ENCODE measurements at regions not wholly inside any gene's neighbourhood (a gene's known extent, or its start where the extent isn't known, plus 50 kb on each side); places are given as distances from the start of the nearest gene placed in this dataset.

DNA sequence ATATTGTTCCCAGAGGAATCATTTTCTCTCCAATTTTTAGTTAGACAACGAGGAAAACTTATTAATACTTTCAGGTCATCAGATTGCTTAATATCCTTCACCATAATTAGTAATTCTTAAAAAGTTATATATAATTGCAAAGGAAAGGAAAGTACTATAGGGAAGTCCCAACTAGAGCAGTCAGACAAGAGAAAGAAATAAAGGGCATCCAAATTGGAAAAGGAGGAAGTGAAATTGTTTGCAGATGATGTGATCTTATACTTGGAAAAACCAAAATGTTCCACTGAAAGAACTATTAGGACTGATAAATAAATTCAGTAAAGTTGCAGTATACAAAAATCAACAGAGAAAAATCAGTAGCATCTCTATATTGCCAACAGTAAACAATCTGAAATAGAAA is 223.5 kb upstream of the MEF2C start:
- H3K4me3 ChIP-seq (ENCODE audit: low read depth, low read length) = no peak overlapping the region
- TF ChIP-seq, protein P1, sequence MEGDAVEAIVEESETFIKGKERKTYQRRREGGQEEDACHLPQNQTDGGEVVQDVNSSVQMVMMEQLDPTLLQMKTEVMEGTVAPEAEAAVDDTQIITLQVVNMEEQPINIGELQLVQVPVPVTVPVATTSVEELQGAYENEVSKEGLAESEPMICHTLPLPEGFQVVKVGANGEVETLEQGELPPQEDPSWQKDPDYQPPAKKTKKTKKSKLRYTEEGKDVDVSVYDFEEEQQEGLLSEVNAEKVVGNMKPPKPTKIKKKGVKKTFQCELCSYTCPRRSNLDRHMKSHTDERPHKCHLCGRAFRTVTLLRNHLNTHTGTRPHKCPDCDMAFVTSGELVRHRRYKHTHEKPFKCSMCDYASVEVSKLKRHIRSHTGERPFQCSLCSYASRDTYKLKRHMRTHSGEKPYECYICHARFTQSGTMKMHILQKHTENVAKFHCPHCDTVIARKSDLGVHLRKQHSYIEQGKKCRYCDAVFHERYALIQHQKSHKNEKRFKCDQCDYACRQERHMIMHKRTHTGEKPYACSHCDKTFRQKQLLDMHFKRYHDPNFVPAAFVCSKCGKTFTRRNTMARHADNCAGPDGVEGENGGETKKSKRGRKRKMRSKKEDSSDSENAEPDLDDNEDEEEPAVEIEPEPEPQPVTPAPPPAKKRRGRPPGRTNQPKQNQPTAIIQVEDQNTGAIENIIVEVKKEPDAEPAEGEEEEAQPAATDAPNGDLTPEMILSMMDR (IDR thresholded peaks at IDR 0.05; ENCODE audit: low read depth, low read length) = no peak

DNA sequence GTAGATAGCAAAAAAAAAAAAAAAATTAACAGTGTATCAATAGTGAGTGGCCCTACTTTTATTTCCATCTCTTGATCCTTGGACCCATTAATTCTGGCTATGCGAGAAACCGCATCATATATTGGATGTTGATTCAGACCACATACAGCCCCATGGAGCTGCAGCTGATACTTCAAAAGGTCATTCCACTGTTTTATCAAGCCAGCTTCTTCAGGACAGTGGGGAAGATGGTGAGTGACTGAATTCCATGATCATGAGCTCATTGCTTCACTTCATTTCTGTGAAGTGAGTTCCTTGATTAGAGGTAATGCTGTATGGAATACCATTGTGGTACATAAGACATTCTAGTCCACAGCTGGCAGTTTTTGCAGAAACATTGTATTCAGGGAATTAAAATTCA is 222.9 kb upstream of the MEF2C start:
- TF ChIP-seq, protein P1 (IDR thresholded peaks at IDR 0.05; ENCODE audit: low read depth, low read length) = no peak
- H3K4me3 ChIP-seq (ENCODE audit: low read depth, low read length) = no peak overlapping the region

DNA sequence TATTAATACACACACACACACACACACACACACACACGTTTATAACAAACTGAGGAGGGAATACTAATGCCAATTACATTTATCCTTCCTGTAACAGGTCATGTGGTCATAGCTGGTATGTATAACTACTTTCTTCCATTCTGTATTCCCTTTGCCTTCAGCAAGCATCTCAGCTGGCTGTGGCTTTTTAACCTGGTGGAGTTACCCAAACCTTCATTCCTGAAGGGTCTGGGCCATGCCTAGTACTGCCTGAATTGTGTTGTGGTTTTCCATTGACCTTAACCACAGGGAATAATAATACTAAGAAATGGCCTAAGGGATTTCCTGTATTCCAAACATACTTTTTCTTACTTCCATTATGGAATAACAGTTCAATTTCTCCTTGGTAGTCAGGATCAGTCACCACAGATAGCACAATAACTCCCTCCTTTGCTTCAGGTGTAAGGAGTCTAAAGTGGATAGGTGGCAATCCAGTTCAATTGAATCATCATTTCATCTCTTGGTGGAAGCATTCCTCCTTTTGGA is 222.2 kb upstream of the MEF2C start:
- TF ChIP-seq, protein P1 (IDR thresholded peaks at IDR 0.05; ENCODE audit: low read depth, low read length) = no peak
- H3K4me3 ChIP-seq (ENCODE audit: low read depth, low read length) = no peak overlapping the region

DNA sequence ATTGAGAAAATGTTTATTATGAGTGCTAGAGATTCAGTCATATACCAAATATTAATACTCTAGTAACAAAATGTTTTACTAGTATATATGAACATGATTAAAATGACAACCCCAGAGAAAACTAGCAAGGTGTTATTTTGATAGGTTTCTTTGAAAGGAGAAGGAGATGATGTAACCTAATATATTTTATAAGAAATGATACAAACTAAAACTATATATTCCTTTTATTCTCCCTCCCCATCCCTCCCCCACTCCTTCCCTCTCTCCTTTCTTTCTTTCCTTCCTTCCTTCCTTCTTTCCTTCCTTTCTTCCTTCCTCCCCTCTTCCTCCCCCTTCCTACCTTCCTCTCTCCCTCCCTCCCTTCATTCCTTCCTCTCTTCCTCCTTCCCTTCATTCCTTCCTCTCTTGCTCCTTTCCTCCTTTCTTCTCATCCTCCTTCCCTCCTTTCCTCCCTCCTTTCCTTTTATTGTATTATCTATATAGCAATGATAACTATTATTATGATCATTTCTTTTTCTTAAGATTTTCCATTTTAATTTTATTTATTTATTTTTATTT is 215.3 kb upstream of the MEF2C start:
- TF ChIP-seq, protein P1 (IDR thresholded peaks at IDR 0.05; ENCODE audit: low read depth, low read length) = no peak
- H3K4me3 ChIP-seq (ENCODE audit: low read depth, low read length) = no peak overlapping the region

DNA sequence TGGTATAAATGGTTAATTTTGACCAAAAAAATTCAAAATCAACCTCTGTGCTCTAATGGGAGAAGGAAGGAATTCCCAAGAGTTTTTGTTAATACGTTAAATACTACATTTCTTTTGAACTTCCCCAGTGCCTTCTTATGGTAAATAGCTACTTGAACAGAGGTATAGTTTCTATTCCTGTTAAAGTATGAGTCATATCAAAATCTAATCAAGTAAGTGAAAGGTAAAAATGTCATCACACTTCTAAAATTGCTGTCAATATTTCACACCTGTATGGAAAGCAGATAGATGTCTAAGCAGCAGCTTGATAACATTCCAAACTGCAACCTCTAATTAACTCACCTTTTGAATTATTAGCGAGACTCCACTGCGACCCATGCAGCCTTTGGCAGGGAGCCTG is 214.1 kb upstream of the MEF2C start:
- TF ChIP-seq, protein P1 (IDR thresholded peaks at IDR 0.05; ENCODE audit: low read depth, low read length) = no peak
- H3K4me3 ChIP-seq (ENCODE audit: low read depth, low read length) = no peak overlapping the region

DNA sequence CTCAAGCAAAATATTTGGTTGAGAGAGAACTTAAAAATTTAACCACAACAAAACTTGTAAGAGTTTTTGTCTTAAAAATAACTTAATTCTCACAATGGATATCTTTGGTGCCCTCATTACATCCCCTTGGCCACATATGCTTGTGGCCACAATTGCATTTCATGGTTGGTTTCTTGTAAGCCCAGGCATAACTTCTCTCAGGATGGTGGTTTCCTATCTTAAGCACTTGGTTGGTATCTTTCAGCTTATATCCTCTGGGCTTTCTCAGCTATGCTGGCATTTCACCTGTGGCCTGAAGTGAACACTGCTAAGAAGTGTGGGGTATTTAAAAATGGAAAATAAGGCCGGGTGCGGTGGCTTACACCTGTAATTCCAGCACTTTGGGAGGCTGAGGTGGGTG is 212.4 kb upstream of the MEF2C start:
- TF ChIP-seq, protein P1 (IDR thresholded peaks at IDR 0.05; ENCODE audit: low read depth, low read length) = no peak

DNA sequence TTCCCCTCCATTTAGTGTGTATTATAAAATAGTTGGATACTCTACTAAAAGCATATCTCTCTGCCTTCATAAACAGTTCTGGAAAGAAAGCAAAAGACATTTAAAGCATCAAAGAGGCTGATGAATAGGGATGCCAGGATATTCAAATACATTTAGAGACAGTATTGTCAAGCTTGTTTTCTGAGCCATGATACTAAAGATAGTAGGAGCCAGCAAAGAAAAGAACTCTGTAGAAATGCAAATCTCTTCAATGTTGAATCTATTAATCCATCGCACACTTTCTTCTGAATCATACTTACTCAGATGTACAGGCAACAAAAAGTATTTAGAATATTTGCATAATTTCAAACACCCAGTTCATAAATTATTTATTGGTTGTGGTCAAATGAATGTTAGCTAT is 207.1 kb upstream of the MEF2C start:
- H3K4me3 ChIP-seq (ENCODE audit: low read depth, low read length) = no peak overlapping the region
- TF ChIP-seq, protein P1 (IDR thresholded peaks at IDR 0.05; ENCODE audit: low read depth, low read length) = no peak

More for the DNA sequence above, 212.4 kb upstream of the MEF2C start:
- no peak overlapping the region for H3K4me3 ChIP-seq (ENCODE audit: low read depth, low read length)

Data from WI38 (cell line).